Vagina (tissue), 2 donors: ENCODE measurements at regions not wholly inside any gene's neighbourhood (a gene's known extent, or its start where the extent isn't known, plus 50 kb on each side); places are given as distances from the start of the nearest gene placed in this dataset.

Experiments
- CTCF ChIP-seq, 3 experiments: fragments of 450-650 bp in 2 of 3; fragments of 200-600 bp in 1 of 3; sonication (generic) in 1 of 3; IDR thresholded peaks; one replicate each; pipeline ENCODE4 v1.5.1; 2017 to 2019; ENCODE audit warnings: antibody characterized with exemption in 3 of 3, mild to moderate bottlenecking in 2 of 3, moderate library complexity in 2 of 3
- POLR2A ChIP-seq, 2 donors: fragments of 450-650 bp; IDR thresholded peaks; one replicate each; pipeline ENCODE4 v1.6.1; 2017; ENCODE audit warnings: antibody characterized with exemption in 2 of 2, mild to moderate bottlenecking in 2 of 2, moderate library complexity in 2 of 2
- POLR2AphosphoS5 ChIP-seq, 2 donors: sonication (generic); formaldehyde crosslinking; IDR thresholded peaks; one replicate each; pipeline ENCODE4 v1.9.0; 2017; ENCODE audit warnings: antibody characterized with exemption in 2 of 2, mild to moderate bottlenecking in 2 of 2, low read depth in 1 of 2; ENCODE audit not compliant: insufficient read depth in 1 of 2

- TF ChIP-seq CTCF (IDR thresholded peaks at IDR 0.05) (no peak), POLR2A (IDR thresholded peaks at IDR 0.05) (no peak), POLR2AphosphoS5 (IDR thresholded peaks at IDR 0.05; ENCODE audit: insufficient read depth in 1 of 2, low read depth in 1 of 2) (no peak)
Observed at GRCh38 chr4:121216461-121216860, 52.3 kb upstream of the TNIP3 start.
